ENCODE measurements at regions not wholly inside any gene's neighbourhood (a gene's known extent, or its start where the extent isn't known, plus 50 kb on each side); places are given as distances from the start of the nearest gene placed in this dataset.

DNA sequence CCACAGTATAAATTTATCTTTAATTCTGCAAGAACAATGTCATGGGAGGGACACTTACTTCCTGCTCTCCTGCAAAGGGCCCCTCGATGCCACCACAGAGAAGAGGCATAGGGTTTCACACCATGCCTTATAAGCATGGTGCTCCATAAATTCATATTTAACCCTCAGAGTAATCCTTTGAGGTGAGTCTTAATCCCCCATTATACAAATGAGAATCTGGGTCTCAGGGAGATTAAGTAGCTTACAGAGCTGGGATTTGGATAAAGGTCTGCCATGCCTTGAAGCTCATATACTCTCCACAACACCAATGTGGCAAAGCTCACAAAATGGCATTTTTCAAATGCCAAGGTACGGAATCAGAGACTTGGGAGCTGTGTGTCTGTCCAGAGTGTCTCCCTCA is 268.5 kb upstream of the CCL2 start:
- no peaks in the 10 kb centered on the region for H3K27me3 ChIP-seq (ENCODE audit: insufficient read depth, low read length)
- H3K4me1 ChIP-seq (ENCODE audit: insufficient read depth, low read length), result no peaks in the 10 kb centered on the region
- no peak overlapping the region for H3K4me3 ChIP-seq (ENCODE audit: low read length)
- H3K27ac ChIP-seq (ENCODE audit: low read depth, low read length), result no peak overlapping the region
- WGBS, result 91% methylated on average over 2 of the region's 2 CpGs
- peaks cover 3% of the 10 kb centered on the region; the same call in 1 of the 2 replicates for H3K9me3 ChIP-seq (ENCODE audit: insufficient read depth, low read depth, low read length)
- no peak overlapping the region for H3K9ac ChIP-seq (ENCODE audit: low read depth, low read length)
- no peaks in the 10 kb centered on the region for H3K36me3 ChIP-seq (ENCODE audit: insufficient read depth, low read length)

DNA sequence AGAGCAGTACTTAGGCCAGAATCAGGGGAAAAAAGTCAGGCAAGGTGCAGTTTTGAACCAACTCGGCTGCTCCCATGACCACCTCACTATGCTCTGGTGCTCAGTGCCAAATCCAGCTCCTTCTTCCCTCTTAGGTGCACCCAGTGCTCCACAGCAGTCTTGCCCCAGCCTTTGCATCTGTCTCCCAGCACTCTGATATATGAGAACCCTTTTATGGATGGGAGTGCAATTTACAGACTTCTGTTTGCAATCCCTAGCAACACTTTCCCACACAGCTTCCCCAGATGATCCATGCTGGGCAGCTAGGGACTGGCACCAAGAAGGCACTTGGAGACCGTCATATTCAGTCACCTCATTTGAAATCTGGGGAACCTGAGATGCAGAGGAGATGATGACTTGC is 267.9 kb upstream of the CCL2 start:
- Histone ChIP-seq H3K9me3 (ENCODE audit: insufficient read depth, low read depth, low read length) (peaks cover 3% of the 10 kb centered on the region; the same call in 1 of the 2 replicates), H3K9ac (ENCODE audit: low read depth, low read length) (no peak overlapping the region), H3K36me3 (ENCODE audit: insufficient read depth, low read length) (no peaks in the 10 kb centered on the region), H3K4me1 (ENCODE audit: insufficient read depth, low read length) (no peaks in the 10 kb centered on the region), H3K27me3 (ENCODE audit: insufficient read depth, low read length) (no peaks in the 10 kb centered on the region), H3K27ac (ENCODE audit: low read depth, low read length) (no peak overlapping the region), H3K4me3 (ENCODE audit: low read length) (no peak overlapping the region)
- 89% methylated on average over 2 of the region's 2 CpGs for WGBS

DNA sequence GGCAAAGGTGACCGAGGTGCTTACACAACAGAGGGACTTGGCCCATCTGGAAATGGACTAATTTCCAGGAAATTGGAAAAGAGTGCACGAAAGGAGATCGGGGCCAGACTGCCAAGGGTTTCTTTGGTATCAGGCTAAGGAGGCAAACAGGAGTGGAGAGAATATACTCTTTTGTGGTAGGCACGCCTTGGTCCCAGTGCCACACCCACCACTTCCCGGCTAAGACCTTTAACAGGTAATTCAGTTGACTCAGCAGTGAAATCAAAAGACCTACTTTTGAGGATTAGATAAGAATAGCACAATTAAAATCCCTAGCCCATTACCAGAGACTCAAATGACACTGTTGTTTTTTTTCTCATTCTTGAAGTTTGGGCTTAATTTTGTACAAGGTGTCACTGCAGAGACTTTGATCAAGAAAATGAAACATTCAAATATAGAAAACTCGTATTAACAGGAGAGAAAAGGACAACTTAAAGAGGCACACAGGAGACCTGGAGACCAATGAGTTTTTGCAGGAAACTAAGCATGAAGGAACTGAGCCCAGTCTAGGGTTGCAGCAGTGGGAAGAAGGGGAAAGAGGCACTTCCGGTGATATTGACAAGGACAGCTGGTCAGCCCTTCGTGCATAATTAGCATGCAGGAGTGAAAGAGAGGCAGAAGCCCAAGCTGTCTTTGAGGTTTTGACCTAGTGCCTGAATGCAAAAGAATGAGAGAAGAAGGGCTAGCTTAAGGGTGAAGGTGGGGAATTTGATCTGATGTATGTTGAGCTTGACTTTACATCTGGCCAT is 265.5 kb upstream of the CCL2 start:
- H3K27ac ChIP-seq (ENCODE audit: low read depth, low read length), result no peak overlapping the region
- no peak overlapping the region for H3K9ac ChIP-seq (ENCODE audit: low read depth, low read length)
- no peak overlapping the region for H3K4me3 ChIP-seq (ENCODE audit: low read length)
- no peaks in the 10 kb centered on the region for H3K27me3 ChIP-seq (ENCODE audit: insufficient read depth, low read length)
- 81% methylated on average over 8 of the region's 8 CpGs for WGBS
- H3K36me3 ChIP-seq (ENCODE audit: insufficient read depth, low read length), result no peaks in the 10 kb centered on the region
- peaks cover 3% of the 10 kb centered on the region; the same call in 1 of the 2 replicates for H3K9me3 ChIP-seq (ENCODE audit: insufficient read depth, low read depth, low read length)
- H3K4me1 ChIP-seq (ENCODE audit: insufficient read depth, low read length), result no peaks in the 10 kb centered on the region

DNA sequence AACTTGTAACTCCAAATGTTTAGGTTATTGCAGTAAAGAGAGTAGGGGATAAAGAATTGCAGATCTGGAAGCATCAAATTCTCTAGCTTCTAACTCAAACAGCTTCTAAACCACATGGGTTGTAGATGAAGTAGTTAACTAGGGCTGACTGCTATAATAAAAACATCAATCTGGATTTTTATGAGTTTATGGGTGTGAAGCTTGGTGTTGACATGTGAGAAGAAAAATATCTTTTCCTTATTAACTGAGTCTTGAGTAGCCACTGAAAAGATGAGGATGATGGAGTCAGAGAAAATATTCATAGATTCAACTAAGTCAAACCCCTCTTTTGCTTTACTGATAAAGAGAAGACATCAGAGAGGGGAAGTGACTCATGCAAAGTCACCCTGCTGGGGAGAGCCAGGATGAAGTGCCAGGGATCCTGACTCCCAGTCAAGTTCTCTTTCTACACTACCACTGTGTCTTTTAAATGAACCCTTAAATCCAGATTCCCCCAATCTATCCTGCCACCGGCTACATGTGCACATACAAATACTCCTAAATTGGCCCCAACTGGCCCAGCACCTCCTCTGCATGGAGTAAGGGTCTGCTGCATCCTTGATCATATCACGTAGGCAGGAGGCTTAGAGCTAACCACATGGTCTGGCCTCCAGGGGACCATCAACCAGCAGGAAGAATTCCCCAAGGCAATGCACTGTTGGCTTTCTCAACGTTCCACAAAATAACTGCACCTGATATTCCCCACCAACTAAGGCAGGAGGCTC is 264.0 kb upstream of the CCL2 start:
- Histone ChIP-seq H3K27me3 (ENCODE audit: insufficient read depth, low read length) (no peaks in the 10 kb centered on the region), H3K4me3 (ENCODE audit: low read length) (no peak overlapping the region), H3K9me3 (ENCODE audit: insufficient read depth, low read depth, low read length) (peaks cover 3% of the 10 kb centered on the region; the same call in 1 of the 2 replicates), H3K27ac (ENCODE audit: low read depth, low read length) (no peak overlapping the region), H3K36me3 (ENCODE audit: insufficient read depth, low read length) (no peaks in the 10 kb centered on the region), H3K4me1 (ENCODE audit: insufficient read depth, low read length) (no peaks in the 10 kb centered on the region), H3K9ac (ENCODE audit: low read depth, low read length) (no peak overlapping the region)
- WGBS, result 72% methylated on average over 3 of the region's 3 CpGs

DNA sequence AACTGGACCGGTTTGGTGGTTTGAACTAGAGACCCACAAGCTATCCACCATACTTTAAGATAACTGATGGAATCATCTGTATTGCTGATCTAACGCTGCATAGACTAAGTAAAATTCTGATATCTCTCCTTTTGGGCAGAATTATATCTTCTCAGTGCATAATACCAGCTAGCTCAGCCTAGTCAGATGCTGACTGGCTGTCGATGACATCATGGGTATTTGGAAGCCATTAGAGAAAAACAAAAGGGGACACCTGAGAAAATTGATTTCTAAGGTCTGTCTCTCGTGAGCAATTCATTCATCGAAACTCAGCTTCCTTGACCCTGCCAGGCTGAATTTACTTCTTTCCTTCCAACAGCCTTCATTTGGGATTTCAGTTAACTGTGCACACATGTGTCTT is 263.0 kb upstream of the CCL2 start:
- Histone ChIP-seq H3K4me3 (ENCODE audit: low read length) (no peak overlapping the region), H3K27me3 (ENCODE audit: insufficient read depth, low read length) (no peaks in the 10 kb centered on the region), H3K9ac (ENCODE audit: low read depth, low read length) (no peak overlapping the region), H3K27ac (ENCODE audit: low read depth, low read length) (no peak overlapping the region), H3K9me3 (ENCODE audit: insufficient read depth, low read depth, low read length) (peaks cover 3% of the 10 kb centered on the region; the same call in 1 of the 2 replicates), H3K4me1 (ENCODE audit: insufficient read depth, low read length) (no peaks in the 10 kb centered on the region), H3K36me3 (ENCODE audit: insufficient read depth, low read length) (no peaks in the 10 kb centered on the region)
- WGBS, result 83% methylated on average over 5 of the region's 5 CpGs

DNA sequence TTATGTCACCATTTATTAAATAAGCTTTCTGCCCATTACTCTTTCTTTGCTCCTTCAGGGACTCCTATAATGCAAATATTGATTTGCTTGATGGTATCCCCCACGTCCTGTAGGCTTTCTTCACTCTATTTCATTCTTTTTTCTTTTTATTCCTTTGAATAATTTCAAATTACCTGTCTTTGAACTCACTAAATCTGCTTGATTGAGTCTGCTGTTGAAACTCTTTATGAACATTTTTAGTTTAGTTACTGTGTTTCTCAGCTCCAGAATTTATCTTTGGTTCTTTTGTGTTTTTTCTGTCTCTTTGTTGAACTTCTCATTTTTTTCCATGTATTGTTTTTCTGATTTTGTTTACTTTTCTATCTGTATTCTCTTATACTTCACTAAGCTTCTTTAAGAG is 254.4 kb upstream of the CCL2 start:
- Histone ChIP-seq H3K4me1 (ENCODE audit: insufficient read depth, low read length) (no peaks in the 10 kb centered on the region), H3K27me3 (ENCODE audit: insufficient read depth, low read length) (no peaks in the 10 kb centered on the region), H3K4me3 (ENCODE audit: low read length) (no peak overlapping the region), H3K36me3 (ENCODE audit: insufficient read depth, low read length) (no peaks in the 10 kb centered on the region), H3K9ac (ENCODE audit: low read depth, low read length) (no peak overlapping the region), H3K27ac (ENCODE audit: low read depth, low read length) (no peak overlapping the region), H3K9me3 (ENCODE audit: insufficient read depth, low read depth, low read length) (0 out of 2 replicates have a peak, but pooled peaks cover 5% of the 10 kb centered on the region)
- 91% methylated on average over 1 of the region's 1 CpG for whole genome bisulfite sequencing

DNA sequence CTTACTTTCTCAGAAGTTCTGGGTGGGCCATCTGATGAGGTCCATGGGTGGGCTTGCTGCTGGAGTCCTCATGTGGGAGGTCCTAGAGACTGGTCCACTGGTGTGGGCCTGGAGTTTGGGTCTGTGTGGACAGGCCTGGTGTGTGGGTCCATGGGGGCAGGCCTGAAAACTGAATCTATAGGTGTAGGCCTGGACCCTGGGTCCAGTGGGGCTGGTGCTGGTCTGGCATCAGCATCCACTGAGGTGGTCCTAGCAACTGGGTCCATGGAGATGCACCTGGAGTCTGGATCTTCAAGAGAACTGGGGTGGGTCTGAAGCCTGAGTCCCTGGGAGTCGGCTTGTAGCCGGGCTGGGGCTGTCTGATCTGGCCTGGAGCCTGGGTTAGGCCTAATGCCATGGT is 253.8 kb upstream of the CCL2 start:
- H3K27me3 ChIP-seq (ENCODE audit: insufficient read depth, low read length), result no peaks in the 10 kb centered on the region
- 97% methylated on average over 2 of the region's 2 CpGs for WGBS

DNA sequence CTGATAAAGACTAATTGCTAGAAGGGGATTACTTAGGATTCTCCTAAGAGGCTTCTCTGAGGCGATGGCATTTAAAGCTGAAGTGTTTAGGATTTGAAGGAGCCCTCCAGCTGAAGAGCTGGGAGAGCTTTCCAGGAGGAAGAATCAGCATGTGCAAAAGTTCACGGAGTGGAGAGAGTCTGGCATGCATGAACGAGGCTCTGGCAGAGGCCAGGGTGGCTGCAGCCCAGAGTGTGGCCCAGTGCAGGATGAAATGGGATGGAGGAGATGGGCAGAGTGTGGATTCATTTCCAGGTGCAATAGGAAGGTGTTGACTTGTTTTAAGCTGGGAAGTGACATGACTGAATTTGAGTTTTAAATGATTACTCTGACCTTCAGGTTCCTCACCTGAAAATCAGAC is 249.0 kb upstream of the CCL2 start:
- 86% methylated on average over 3 of the region's 3 CpGs for WGBS
- no peaks in the 10 kb centered on the region for H3K9me3 ChIP-seq (ENCODE audit: insufficient read depth, low read depth, low read length)
- no peaks in the 10 kb centered on the region for H3K4me1 ChIP-seq (ENCODE audit: insufficient read depth, low read length)
- no peaks in the 10 kb centered on the region for H3K36me3 ChIP-seq (ENCODE audit: insufficient read depth, low read length)
- H3K27me3 ChIP-seq (ENCODE audit: insufficient read depth, low read length), result no peaks in the 10 kb centered on the region
- no peak overlapping the region for H3K27ac ChIP-seq (ENCODE audit: low read depth, low read length)
- no peak overlapping the region for H3K9ac ChIP-seq (ENCODE audit: low read depth, low read length)
- H3K4me3 ChIP-seq (ENCODE audit: low read length), result no peak overlapping the region

More for the DNA sequence above, 253.8 kb upstream of the CCL2 start:
- no peaks in the 10 kb centered on the region for H3K4me1 ChIP-seq (ENCODE audit: insufficient read depth, low read length)
- H3K9ac ChIP-seq (ENCODE audit: low read depth, low read length), result no peak overlapping the region
- 0 out of 2 replicates have a peak, but pooled peaks cover 5% of the 10 kb centered on the region for H3K9me3 ChIP-seq (ENCODE audit: insufficient read depth, low read depth, low read length)
- H3K4me3 ChIP-seq (ENCODE audit: low read length), result no peak overlapping the region
- no peaks in the 10 kb centered on the region for H3K36me3 ChIP-seq (ENCODE audit: insufficient read depth, low read length)
- H3K27ac ChIP-seq (ENCODE audit: low read depth, low read length), result no peak overlapping the region

DNA sequence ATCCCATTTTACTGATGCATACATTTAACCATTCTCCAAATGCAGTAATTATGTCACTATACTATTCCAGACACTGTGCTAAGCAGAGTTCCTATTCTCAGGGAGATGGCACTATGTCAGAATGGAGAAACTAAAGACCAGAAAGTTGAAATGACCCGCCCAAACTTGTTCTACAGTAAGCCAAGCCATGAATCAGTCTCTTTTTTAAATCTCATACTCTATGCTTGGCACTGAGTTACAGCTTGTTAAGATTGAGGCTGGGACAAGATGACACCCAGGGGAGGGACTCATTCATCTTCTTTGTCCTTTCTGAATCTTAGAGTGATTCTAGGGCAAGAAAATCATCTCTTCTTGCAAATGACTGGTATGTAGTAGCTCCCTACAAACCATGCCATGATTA is 247.0 kb upstream of the CCL2 start:
- 89% methylated on average over 1 of the region's 1 CpG for WGBS
- H3K27me3 ChIP-seq (ENCODE audit: insufficient read depth, low read length), result no peaks in the 10 kb centered on the region
- no peaks in the 10 kb centered on the region for H3K9me3 ChIP-seq (ENCODE audit: insufficient read depth, low read depth, low read length)
- H3K4me1 ChIP-seq (ENCODE audit: insufficient read depth, low read length), result no peaks in the 10 kb centered on the region
- no peak overlapping the region for H3K27ac ChIP-seq (ENCODE audit: low read depth, low read length)
- H3K9ac ChIP-seq (ENCODE audit: low read depth, low read length), result no peak overlapping the region
- H3K36me3 ChIP-seq (ENCODE audit: insufficient read depth, low read length), result no peaks in the 10 kb centered on the region
- no peak overlapping the region for H3K4me3 ChIP-seq (ENCODE audit: low read length)

DNA sequence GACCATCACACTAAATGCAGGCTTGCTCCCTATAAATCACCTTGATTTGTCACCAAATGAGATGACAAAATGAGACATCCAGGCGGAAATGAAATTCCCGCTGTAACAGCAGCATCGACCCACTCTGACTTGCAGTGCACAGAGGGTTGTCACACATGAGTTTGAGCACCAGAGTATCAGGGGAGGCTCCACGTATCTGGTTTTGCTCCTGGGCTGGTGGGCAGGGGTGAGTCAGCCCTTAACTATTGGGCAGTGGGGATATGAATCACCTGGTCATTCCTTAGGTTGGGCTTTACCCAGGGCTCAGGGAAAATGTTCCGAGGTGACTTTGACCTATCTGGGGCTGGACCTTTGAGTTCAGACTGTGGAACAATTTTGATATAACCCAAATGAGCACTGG is 245.2 kb upstream of the CCL2 start:
- Histone ChIP-seq H3K4me1 (ENCODE audit: insufficient read depth, low read length) (no peaks in the 10 kb centered on the region), H3K4me3 (ENCODE audit: low read length) (no peak overlapping the region), H3K36me3 (ENCODE audit: insufficient read depth, low read length) (no peaks in the 10 kb centered on the region), H3K9me3 (ENCODE audit: insufficient read depth, low read depth, low read length) (no peaks in the 10 kb centered on the region), H3K27me3 (ENCODE audit: insufficient read depth, low read length) (no peaks in the 10 kb centered on the region), H3K9ac (ENCODE audit: low read depth, low read length) (no peak overlapping the region), H3K27ac (ENCODE audit: low read depth, low read length) (no peak overlapping the region)
- WGBS, result 90% methylated on average over 5 of the region's 5 CpGs

DNA sequence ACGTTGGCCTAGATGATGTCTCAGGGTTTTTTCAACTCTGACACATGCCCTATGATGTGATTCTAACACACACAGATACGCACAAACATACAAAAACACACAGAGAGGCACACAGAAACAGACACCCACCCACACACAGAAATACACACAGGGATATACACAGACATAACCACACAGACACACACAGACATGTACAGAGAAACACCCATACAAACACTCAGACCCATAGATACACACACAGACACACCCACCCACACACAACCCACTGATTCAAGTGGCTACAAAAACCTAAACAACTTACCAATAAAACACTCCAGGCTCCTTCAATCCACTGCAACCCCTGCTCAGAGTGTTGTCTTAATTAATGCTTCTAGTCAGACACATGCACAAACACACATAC is 244.6 kb upstream of the CCL2 start:
- H3K27ac ChIP-seq (ENCODE audit: low read depth, low read length), result no peak overlapping the region
- 96% methylated on average over 2 of the region's 2 CpGs for WGBS

More for the DNA sequence above, 244.6 kb upstream of the CCL2 start:
- H3K4me3 ChIP-seq (ENCODE audit: low read length), result no peak overlapping the region
- no peaks in the 10 kb centered on the region for H3K27me3 ChIP-seq (ENCODE audit: insufficient read depth, low read length)
- H3K36me3 ChIP-seq (ENCODE audit: insufficient read depth, low read length), result no peaks in the 10 kb centered on the region
- H3K9me3 ChIP-seq (ENCODE audit: insufficient read depth, low read depth, low read length), result no peaks in the 10 kb centered on the region
- H3K4me1 ChIP-seq (ENCODE audit: insufficient read depth, low read length), result no peaks in the 10 kb centered on the region
- H3K9ac ChIP-seq (ENCODE audit: low read depth, low read length), result no peak overlapping the region
